ENCODE measurements at regions not wholly inside any gene's neighbourhood (a gene's known extent, or its start where the extent isn't known, plus 50 kb on each side); places are given as distances from the start of the nearest gene placed in this dataset.

- TF ChIP-seq POLR2A (IDR thresholded peaks at IDR 0.05) (no peak), CTCF (IDR thresholded peaks at IDR 0.05) (no peak), POLR2AphosphoS5 (IDR thresholded peaks at IDR 0.05; ENCODE audit: insufficient read depth in 1 of 2, low read depth in 1 of 2) (no peak)
Measured at GRCh38 chr5:110092955-110093785, 403.4 kb downstream of the MAN2A1 start.
